Esophagus (tissue), 2 donors: ENCODE measurements at regions not wholly inside any gene's neighbourhood (a gene's known extent, or its start where the extent isn't known, plus 50 kb on each side); places are given as distances from the start of the nearest gene placed in this dataset.

Experiments used
- H3K27ac ChIP-seq, 2 donors: one replicate each; pipeline ENCODE4 v1.5.1; 2013; ENCODE audit warnings: low read depth in 2 of 2, mild to moderate bottlenecking in 2 of 2, inconsistent platforms in 1 of 2, low read length in 1 of 2, moderate library complexity in 1 of 2
- H3K27me3 ChIP-seq, 2 donors: one replicate each; pipeline ENCODE4 v1.6.1; 2013; ENCODE audit warnings: low read length in 2 of 2, control low read depth in 1 of 2, mild to moderate bottlenecking in 1 of 2; ENCODE audit not compliant: insufficient read depth in 2 of 2, control insufficient read depth in 1 of 2
- H3K36me3 ChIP-seq, 2 donors: one replicate each; pipeline ENCODE4 v1.6.1; 2013; ENCODE audit warnings: low read length in 1 of 2; ENCODE audit not compliant: control insufficient read depth in 2 of 2, insufficient read depth in 2 of 2
- H3K4me1 ChIP-seq, 2 donors: one replicate each; pipeline ENCODE4 v1.6.1; 2013; ENCODE audit warnings: low read length in 1 of 2; ENCODE audit not compliant: control insufficient read depth in 2 of 2, insufficient read depth in 2 of 2
- H3K4me3 ChIP-seq, 2 donors: one replicate each; pipeline ENCODE4 v1.5.1; 2013; ENCODE audit warnings: low read length in 2 of 2, mild to moderate bottlenecking in 2 of 2, low read depth in 1 of 2, moderate library complexity in 1 of 2
- H3K9me3 ChIP-seq, 2 donors: one replicate each; pipeline ENCODE4 v1.6.1; 2013; ENCODE audit warnings: mild to moderate bottlenecking in 2 of 2, low read depth in 1 of 2, low read length in 1 of 2, moderate library complexity in 1 of 2; ENCODE audit not compliant: control insufficient read depth in 2 of 2, insufficient read depth in 1 of 2
- WGBS, 2 donors: extraction: QIAGEN DNeasy Blood & Tissue Kit; methylation state at CpG; one replicate each; pipeline ENCODE4 v1.1.7; 2013; 5-methylcytosine and 5-hydroxymethylcytosine counted together
- donor health status: healthy with polysubstance abuse.
- donor health status: Bipolar disorder and iron deficiency.

GRCh38 chr2:7961550-7961949 lies 720.3 kb upstream of the ID2 start:
- H3K36me3 ChIP-seq = no peaks in the 10 kb centered on the region
- no peaks in the 10 kb centered on the region for H3K4me1 ChIP-seq
- no peak overlapping the region for H3K27ac ChIP-seq
- no peak overlapping the region for H3K4me3 ChIP-seq
- 55 to 73% methylated on average over 2 of the region's 2 CpGs for WGBS, 2 donors
- no peaks in the 10 kb centered on the region for H3K27me3 ChIP-seq
- H3K9me3 ChIP-seq = no peaks in the 10 kb centered on the region

GRCh38 chr2:7962161-7962560 lies 719.7 kb upstream of the ID2 start:
- 84 to 90% methylated on average over 3 of the region's 3 CpGs for WGBS, 2 donors
- no peak overlapping the region for H3K27ac ChIP-seq

GRCh38 chr2:7963787-7964186 lies 718.1 kb upstream of the ID2 start:
- no peak overlapping the region for H3K4me3 ChIP-seq
- no peak overlapping the region for H3K27ac ChIP-seq
- no peaks in the 10 kb centered on the region for H3K36me3 ChIP-seq
- no peaks in the 10 kb centered on the region for H3K4me1 ChIP-seq
- H3K27me3 ChIP-seq = no peaks in the 10 kb centered on the region
- peaks cover 0 to 3% of the 10 kb centered on the region in 2 donors for H3K9me3 ChIP-seq
- WGBS, 2 donors = 68 to 81% methylated on average over 4 of the region's 4 CpGs

More at GRCh38 chr2:7962161-7962560, 719.7 kb upstream of the ID2 start:
- no peak overlapping the region for H3K4me3 ChIP-seq
- peaks cover 0 to 3% of the 10 kb centered on the region in 2 donors for H3K9me3 ChIP-seq
- H3K4me1 ChIP-seq = no peaks in the 10 kb centered on the region
- H3K27me3 ChIP-seq = no peaks in the 10 kb centered on the region
- H3K36me3 ChIP-seq = no peaks in the 10 kb centered on the region

GRCh38 chr2:7966032-7966431 lies 715.8 kb upstream of the ID2 start:
- 61 to 83% methylated on average over 3 of the region's 3 CpGs for WGBS, 2 donors

GRCh38 chr2:7967707-7968405 lies 714.0 kb upstream of the ID2 start:
- H3K9me3 ChIP-seq = peaks cover 0 to 3% of the 10 kb centered on the region in 2 donors
- no peaks in the 10 kb centered on the region for H3K4me1 ChIP-seq
- H3K27me3 ChIP-seq = no peaks in the 10 kb centered on the region
- no peaks in the 10 kb centered on the region for H3K36me3 ChIP-seq
- H3K4me3 ChIP-seq = no peak overlapping the region
- WGBS, 2 donors = 85 to 87% methylated on average over 6 of the region's 6 CpGs
- H3K27ac ChIP-seq = no peak overlapping the region

More at GRCh38 chr2:7966032-7966431, 715.8 kb upstream of the ID2 start:
- Histone ChIP-seq H3K27me3 (no peaks in the 10 kb centered on the region), H3K9me3 (peaks cover 0 to 3% of the 10 kb centered on the region in 2 donors), H3K4me1 (no peaks in the 10 kb centered on the region), H3K4me3 (no peak overlapping the region), H3K36me3 (no peaks in the 10 kb centered on the region), H3K27ac (no peak overlapping the region)

GRCh38 chr2:7969756-7970515 lies 711.9 kb upstream of the ID2 start:
- H3K36me3 ChIP-seq = no peaks in the 10 kb centered on the region
- WGBS, 2 donors = 80 to 84% methylated on average over 10 of the region's 10 CpGs
- no peaks in the 10 kb centered on the region for H3K27me3 ChIP-seq

GRCh38 chr2:7971248-7971647 lies 710.6 kb upstream of the ID2 start:
- no peaks in the 10 kb centered on the region for H3K4me1 ChIP-seq
- WGBS, 2 donors = 87 to 88% methylated on average over 2 of the region's 2 CpGs
- peaks cover 0 to 3% of the 10 kb centered on the region in 2 donors for H3K9me3 ChIP-seq
- H3K27me3 ChIP-seq = no peaks in the 10 kb centered on the region
- H3K36me3 ChIP-seq = no peaks in the 10 kb centered on the region
- H3K4me3 ChIP-seq = no peak overlapping the region
- no peak overlapping the region for H3K27ac ChIP-seq

More at GRCh38 chr2:7969756-7970515, 711.9 kb upstream of the ID2 start:
- peaks cover 0 to 3% of the 10 kb centered on the region in 2 donors for H3K9me3 ChIP-seq
- H3K27ac ChIP-seq = no peak overlapping the region
- no peaks in the 10 kb centered on the region for H3K4me1 ChIP-seq
- no peak overlapping the region for H3K4me3 ChIP-seq

GRCh38 chr2:7971841-7972240 lies 710.0 kb upstream of the ID2 start:
- H3K4me1 ChIP-seq = no peaks in the 10 kb centered on the region
- H3K4me3 ChIP-seq = no peak overlapping the region
- peaks cover 0 to 2% of the 10 kb centered on the region in 2 donors for H3K9me3 ChIP-seq
- H3K27ac ChIP-seq = no peak overlapping the region
- no peaks in the 10 kb centered on the region for H3K36me3 ChIP-seq
- 88 to 89% methylated on average over 4 of the region's 4 CpGs for WGBS, 2 donors
- no peaks in the 10 kb centered on the region for H3K27me3 ChIP-seq

- H3K27ac ChIP-seq = no peak overlapping the region
- no peaks in the 10 kb centered on the region for H3K4me1 ChIP-seq
- no peaks in the 10 kb centered on the region for H3K36me3 ChIP-seq
- no peaks in the 10 kb centered on the region for H3K9me3 ChIP-seq
- WGBS, 2 donors = 87 to 88% methylated on average over 7 of the region's 7 CpGs
- H3K4me3 ChIP-seq = no peak overlapping the region
- no peaks in the 10 kb centered on the region for H3K27me3 ChIP-seq
Measured at GRCh38 chr2:7972670-7973069, 709.2 kb upstream of the ID2 start.
